ENCODE measurements at regions not wholly inside any gene's neighbourhood (a gene's known extent, or its start where the extent isn't known, plus 50 kb on each side); places are given as distances from the start of the nearest gene placed in this dataset.

- no peak overlapping the region for H2AFZ ChIP-seq (ENCODE audit: low read depth)
Observed at GRCh38 chr5:18438126-18438525, 803.9 kb downstream of the TAF11L14 start.

GRCh38 chr5:18455521-18455920, 821.3 kb downstream of the TAF11L14 start:
- Histone ChIP-seq H3K4me1 (ENCODE audit: low read depth, poor library complexity, severe bottlenecking) (no peaks in the 10 kb centered on the region), H3K36me3 (ENCODE audit: insufficient read depth) (no peaks in the 10 kb centered on the region), H3K4me2 (no peak overlapping the region), H3K27ac (no peak overlapping the region), H3K9ac (no peak overlapping the region), H3K79me2 (ENCODE audit: insufficient read depth, low read depth) (no peaks in the 10 kb centered on the region), H3K27me3 (ENCODE audit: insufficient read depth, low read depth) (no peaks in the 10 kb centered on the region), H4K20me1 (ENCODE audit: insufficient read depth) (no peaks in the 10 kb centered on the region), H3K4me3 (IDR thresholded peaks at IDR 0.05; ENCODE audit: insufficient read depth, low read depth, low read length) (no peak overlapping the region), H2AFZ (ENCODE audit: low read depth) (no peak overlapping the region)
- TF ChIP-seq, protein P1, sequence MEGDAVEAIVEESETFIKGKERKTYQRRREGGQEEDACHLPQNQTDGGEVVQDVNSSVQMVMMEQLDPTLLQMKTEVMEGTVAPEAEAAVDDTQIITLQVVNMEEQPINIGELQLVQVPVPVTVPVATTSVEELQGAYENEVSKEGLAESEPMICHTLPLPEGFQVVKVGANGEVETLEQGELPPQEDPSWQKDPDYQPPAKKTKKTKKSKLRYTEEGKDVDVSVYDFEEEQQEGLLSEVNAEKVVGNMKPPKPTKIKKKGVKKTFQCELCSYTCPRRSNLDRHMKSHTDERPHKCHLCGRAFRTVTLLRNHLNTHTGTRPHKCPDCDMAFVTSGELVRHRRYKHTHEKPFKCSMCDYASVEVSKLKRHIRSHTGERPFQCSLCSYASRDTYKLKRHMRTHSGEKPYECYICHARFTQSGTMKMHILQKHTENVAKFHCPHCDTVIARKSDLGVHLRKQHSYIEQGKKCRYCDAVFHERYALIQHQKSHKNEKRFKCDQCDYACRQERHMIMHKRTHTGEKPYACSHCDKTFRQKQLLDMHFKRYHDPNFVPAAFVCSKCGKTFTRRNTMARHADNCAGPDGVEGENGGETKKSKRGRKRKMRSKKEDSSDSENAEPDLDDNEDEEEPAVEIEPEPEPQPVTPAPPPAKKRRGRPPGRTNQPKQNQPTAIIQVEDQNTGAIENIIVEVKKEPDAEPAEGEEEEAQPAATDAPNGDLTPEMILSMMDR (conservative IDR thresholded peaks at IDR 0.05; ENCODE audit: low read depth, low read length), result no peak

More at GRCh38 chr5:18438126-18438525, 803.9 kb downstream of the TAF11L14 start:
- Histone ChIP-seq H3K79me2 (ENCODE audit: insufficient read depth, low read depth) (no peaks in the 10 kb centered on the region), H4K20me1 (ENCODE audit: insufficient read depth) (no peaks in the 10 kb centered on the region), H3K4me2 (no peak overlapping the region), H3K27ac (no peak overlapping the region), H3K36me3 (ENCODE audit: insufficient read depth) (no peaks in the 10 kb centered on the region), H3K9ac (no peak overlapping the region), H3K4me3 (IDR thresholded peaks at IDR 0.05; ENCODE audit: insufficient read depth, low read depth, low read length) (no peak overlapping the region), H3K4me1 (ENCODE audit: low read depth, poor library complexity, severe bottlenecking) (no peaks in the 10 kb centered on the region), H3K27me3 (ENCODE audit: insufficient read depth, low read depth) (no peaks in the 10 kb centered on the region)
- TF ChIP-seq, protein P1 (conservative IDR thresholded peaks at IDR 0.05; ENCODE audit: low read depth, low read length), result no peak

DNA sequence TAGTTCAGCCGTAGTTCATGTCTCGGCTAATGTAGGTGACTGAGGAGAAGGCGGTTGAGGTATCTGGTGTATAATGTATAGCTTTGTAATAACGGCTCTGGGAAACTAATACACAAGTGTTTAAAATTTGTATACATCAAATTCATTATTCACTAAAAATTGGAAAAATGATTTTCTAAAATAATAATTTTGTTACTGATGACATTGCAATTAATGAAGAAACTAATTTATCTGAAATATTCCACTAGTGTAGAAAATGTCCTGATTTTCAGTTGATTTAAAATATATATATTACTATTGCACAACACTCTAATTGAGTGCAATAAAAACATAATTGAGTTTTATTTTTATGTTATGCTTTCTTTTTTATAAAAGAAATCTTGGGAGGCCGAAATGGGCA, 823.0 kb downstream of the TAF11L14 start:
- Histone ChIP-seq H3K79me2 (ENCODE audit: insufficient read depth, low read depth) (no peaks in the 10 kb centered on the region), H3K4me2 (no peak overlapping the region), H2AFZ (ENCODE audit: low read depth) (no peak overlapping the region), H3K36me3 (ENCODE audit: insufficient read depth) (no peaks in the 10 kb centered on the region), H3K27me3 (ENCODE audit: insufficient read depth, low read depth) (no peaks in the 10 kb centered on the region), H3K9ac (no peak overlapping the region), H4K20me1 (ENCODE audit: insufficient read depth) (no peaks in the 10 kb centered on the region), H3K4me1 (ENCODE audit: low read depth, poor library complexity, severe bottlenecking) (no peaks in the 10 kb centered on the region), H3K4me3 (IDR thresholded peaks at IDR 0.05; ENCODE audit: insufficient read depth, low read depth, low read length) (no peak overlapping the region), H3K27ac (no peak overlapping the region)
- TF ChIP-seq, protein P1 (conservative IDR thresholded peaks at IDR 0.05; ENCODE audit: low read depth, low read length), result no peak

GRCh38 chr5:18461766-18462165, 827.5 kb downstream of the TAF11L14 start:
- Histone ChIP-seq H3K9ac (no peak overlapping the region), H3K79me2 (ENCODE audit: insufficient read depth, low read depth) (no peaks in the 10 kb centered on the region), H3K4me3 (IDR thresholded peaks at IDR 0.05; ENCODE audit: insufficient read depth, low read depth, low read length) (no peak overlapping the region), H2AFZ (ENCODE audit: low read depth) (no peak overlapping the region), H4K20me1 (ENCODE audit: insufficient read depth) (no peaks in the 10 kb centered on the region), H3K27ac (no peak overlapping the region), H3K4me1 (ENCODE audit: low read depth, poor library complexity, severe bottlenecking) (no peaks in the 10 kb centered on the region), H3K36me3 (ENCODE audit: insufficient read depth) (no peaks in the 10 kb centered on the region), H3K27me3 (ENCODE audit: insufficient read depth, low read depth) (no peaks in the 10 kb centered on the region), H3K4me2 (no peak overlapping the region)
- TF ChIP-seq, protein P1 (conservative IDR thresholded peaks at IDR 0.05; ENCODE audit: low read depth, low read length), result no peak
